ENCODE measurements at regions not wholly inside any gene's neighbourhood (a gene's known extent, or its start where the extent isn't known, plus 50 kb on each side); places are given as distances from the start of the nearest gene placed in this dataset.

- H3K27me3 Mint-ChIP-seq, result no peaks in the 10 kb centered on the region
- peak overlapping the region in 1 of 2 donors; percentile 4 for H3K27ac Mint-ChIP-seq
- ATAC-seq, result no peak
- H3K9me3 Mint-ChIP-seq, result no peaks in the 10 kb centered on the region
- no peak for DNase-seq (ENCODE audit: low spot score)
- peaks cover 25 to 29% of the 10 kb centered on the region in 2 donors for H3K4me1 Mint-ChIP-seq (ENCODE audit: low read depth in 2 of 2)
- no peaks in the 10 kb centered on the region for H3K36me3 Mint-ChIP-seq
- peak overlapping the region; percentile 9 for H3K4me3 Mint-ChIP-seq
Measured at GRCh38 chr6:11429577-11429976, 108.0 kb upstream of the TMEM170B start.

DNA sequence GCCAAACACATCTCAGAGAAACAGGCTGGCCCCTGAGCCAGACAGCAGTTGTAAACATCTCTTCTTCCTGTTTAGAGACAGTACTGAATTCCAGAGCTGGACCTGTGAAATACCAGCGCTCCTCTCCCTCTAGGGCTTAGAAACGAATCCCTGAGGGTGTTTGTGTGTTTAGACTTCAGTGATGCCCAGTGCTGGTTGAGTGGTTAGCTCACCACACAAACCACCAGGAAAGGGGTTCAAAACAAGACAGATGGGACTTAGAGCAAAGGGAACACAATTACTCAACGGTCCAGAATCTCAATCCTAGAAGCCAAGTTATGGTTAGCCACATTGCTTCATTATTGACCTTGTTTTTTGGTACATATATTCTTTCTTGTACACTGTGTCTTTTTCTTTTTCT is 108.7 kb upstream of the TMEM170B start:
- Mint-ChIP-seq H3K27ac (peak overlapping the region; percentile 4 to 40), H3K27me3 (peaks cover 0 to 3% of the 10 kb centered on the region in 2 donors), H3K36me3 (no peaks in the 10 kb centered on the region), H3K4me1 (ENCODE audit: low read depth in 2 of 2) (peaks cover 25 to 35% of the 10 kb centered on the region in 2 donors), H3K9me3 (no peaks in the 10 kb centered on the region), H3K4me3 (peak overlapping the region; percentile 9)
- DNase-seq (ENCODE audit: low spot score), result no peak
- peak; percentile 46 to 70 for ATAC-seq

DNA sequence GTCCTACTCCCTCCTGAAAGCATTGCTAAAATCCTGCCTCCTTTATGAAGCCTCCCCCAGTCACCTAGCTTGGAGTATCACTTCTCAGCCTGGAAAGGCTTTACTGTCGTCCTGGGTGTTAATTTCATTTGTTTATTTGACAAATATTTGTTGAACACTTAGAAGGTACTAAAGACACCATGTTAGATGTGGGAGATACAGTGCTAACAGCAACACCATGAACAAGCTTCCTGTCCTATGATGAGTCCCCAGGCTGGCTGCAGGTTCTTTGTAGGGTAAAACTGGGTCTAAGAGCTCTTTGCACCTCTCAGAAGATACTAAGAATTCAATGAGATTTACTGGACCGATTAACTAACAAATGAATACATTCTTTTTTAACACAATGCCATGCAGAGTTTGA is 109.2 kb upstream of the TMEM170B start:
- DNase-seq (ENCODE audit: low spot score), result no peak
- H3K36me3 Mint-ChIP-seq, result no peaks in the 10 kb centered on the region
- H3K4me3 Mint-ChIP-seq, result peak overlapping the region; percentile 2
- peak in 1 of 2 donors; percentile 56 for ATAC-seq
- no peaks in the 10 kb centered on the region for H3K9me3 Mint-ChIP-seq
- peaks cover 0 to 3% of the 10 kb centered on the region in 2 donors for H3K27me3 Mint-ChIP-seq
- H3K27ac Mint-ChIP-seq, result peak overlapping the region; percentile 4 to 40
- peaks cover 25 to 39% of the 10 kb centered on the region in 2 donors for H3K4me1 Mint-ChIP-seq (ENCODE audit: low read depth in 2 of 2)

GRCh38 chr6:11427723-11428245 is 109.8 kb upstream of the TMEM170B start:
- Mint-ChIP-seq H3K36me3 (no peaks in the 10 kb centered on the region), H3K4me1 (ENCODE audit: low read depth in 2 of 2) (peaks cover 25 to 39% of the 10 kb centered on the region in 2 donors), H3K27me3 (peaks cover 0 to 3% of the 10 kb centered on the region in 2 donors), H3K27ac (peak overlapping the region; percentile 4 to 40), H3K4me3 (no peak overlapping the region), H3K9me3 (no peaks in the 10 kb centered on the region)
- DNase-seq (ENCODE audit: low spot score) (no peak), ATAC-seq (no peak)

DNA sequence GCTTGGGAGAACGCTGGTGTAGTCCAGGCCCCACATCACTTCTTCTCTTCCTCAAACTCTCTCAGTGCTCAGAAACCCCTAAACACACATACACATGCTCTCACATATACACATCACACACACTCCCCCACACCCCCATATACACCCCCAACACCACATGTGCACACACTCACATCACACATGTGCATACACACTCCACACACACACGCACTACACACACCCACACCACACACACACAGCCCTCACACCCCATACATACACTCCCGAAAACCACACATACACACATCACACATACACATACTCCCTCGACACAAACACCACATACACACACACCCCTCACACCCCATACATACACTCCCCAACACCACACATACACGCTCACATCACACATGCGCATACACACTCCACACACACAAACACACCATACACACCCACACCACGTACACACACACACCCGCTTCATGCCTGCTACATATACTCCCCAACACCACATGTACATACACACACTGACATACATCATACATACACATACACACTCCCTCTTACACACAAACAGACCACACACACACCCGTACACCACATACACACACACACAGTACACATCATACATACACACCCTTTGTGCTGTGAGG is 110.3 kb upstream of the TMEM170B start:
- no peak overlapping the region for H3K4me3 Mint-ChIP-seq

DNA sequence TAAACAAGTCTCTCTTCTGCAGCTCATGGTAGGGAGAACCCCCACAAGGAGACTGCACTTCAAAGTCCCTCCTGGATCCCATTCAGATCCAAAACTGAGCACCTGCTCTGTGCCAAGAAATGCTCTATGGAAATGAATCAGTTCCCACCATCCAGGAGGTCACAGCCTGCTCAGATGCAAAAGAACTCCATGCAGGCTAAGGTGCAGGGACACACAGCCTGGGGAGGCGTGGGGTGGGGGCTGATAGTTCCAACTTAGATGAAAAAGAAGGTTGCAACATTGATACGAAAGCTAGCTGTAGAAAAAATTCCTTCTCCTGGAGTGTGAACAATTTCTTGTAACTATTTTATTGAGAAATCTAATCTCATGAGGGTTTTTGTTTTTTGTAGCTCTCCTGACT is 111.0 kb upstream of the TMEM170B start:
- Mint-ChIP-seq H3K27me3 (peaks cover 0 to 3% of the 10 kb centered on the region in 2 donors), H3K36me3 (no peaks in the 10 kb centered on the region), H3K27ac (no peak overlapping the region), H3K4me3 (no peak overlapping the region), H3K9me3 (no peaks in the 10 kb centered on the region), H3K4me1 (ENCODE audit: low read depth in 2 of 2) (peaks cover 25 to 39% of the 10 kb centered on the region in 2 donors)
- no peak for DNase-seq (ENCODE audit: low spot score)
- no peak for ATAC-seq

More for the DNA sequence above, 110.3 kb upstream of the TMEM170B start:
- peak in 1 of 2 donors; percentile 43 for ATAC-seq
- H3K9me3 Mint-ChIP-seq, result no peaks in the 10 kb centered on the region
- no peaks in the 10 kb centered on the region for H3K36me3 Mint-ChIP-seq
- H3K27ac Mint-ChIP-seq, result no peak overlapping the region
- no peak for DNase-seq (ENCODE audit: low spot score)
- H3K4me1 Mint-ChIP-seq (ENCODE audit: low read depth in 2 of 2), result peaks cover 25 to 39% of the 10 kb centered on the region in 2 donors
- H3K27me3 Mint-ChIP-seq, result peaks cover 0 to 3% of the 10 kb centered on the region in 2 donors

- no peaks in the 10 kb centered on the region for H3K9me3 Mint-ChIP-seq
- H3K36me3 Mint-ChIP-seq, result no peaks in the 10 kb centered on the region
- no peak for ATAC-seq
- H3K27ac Mint-ChIP-seq, result peak overlapping the region in 1 of 2 donors; percentile 17
- no peak for DNase-seq (ENCODE audit: low spot score)
- H3K4me3 Mint-ChIP-seq, result no peak overlapping the region
- peaks cover 0 to 6% of the 10 kb centered on the region in 2 donors for H3K27me3 Mint-ChIP-seq
- H3K4me1 Mint-ChIP-seq (ENCODE audit: low read depth in 2 of 2), result peaks cover 25 to 39% of the 10 kb centered on the region in 2 donors
Measured at GRCh38 chr6:11425876-11426275, 111.7 kb upstream of the TMEM170B start.

- H3K9me3 Mint-ChIP-seq, result no peaks in the 10 kb centered on the region
- peak overlapping the region in 1 of 2 donors; percentile 17 for H3K27ac Mint-ChIP-seq
- no peak for DNase-seq (ENCODE audit: low spot score)
- peaks cover 25 to 39% of the 10 kb centered on the region in 2 donors for H3K4me1 Mint-ChIP-seq (ENCODE audit: low read depth in 2 of 2)
- H3K27me3 Mint-ChIP-seq, result peaks cover 0 to 7% of the 10 kb centered on the region in 2 donors
- H3K36me3 Mint-ChIP-seq, result peaks cover 1% of the 10 kb centered on the region
- H3K4me3 Mint-ChIP-seq, result no peak overlapping the region
- ATAC-seq, result no peak
Measured at GRCh38 chr6:11425431-11425871, 112.1 kb upstream of the TMEM170B start.

- H3K27ac Mint-ChIP-seq, result peak overlapping the region in 1 of 2 donors; percentile 68
- ATAC-seq (no peak), DNase-seq (ENCODE audit: low spot score) (no peak)
- H3K9me3 Mint-ChIP-seq, result no peaks in the 10 kb centered on the region
- no peak overlapping the region for H3K4me3 Mint-ChIP-seq
- H3K4me1 Mint-ChIP-seq (ENCODE audit: low read depth in 2 of 2), result peaks cover 24 to 37% of the 10 kb centered on the region in 2 donors
- peaks cover 0 to 8% of the 10 kb centered on the region in 2 donors for H3K27me3 Mint-ChIP-seq
- H3K36me3 Mint-ChIP-seq, result peaks cover 4% of the 10 kb centered on the region
Measured at GRCh38 chr6:11424395-11425034, 113.0 kb upstream of the TMEM170B start.

DNA sequence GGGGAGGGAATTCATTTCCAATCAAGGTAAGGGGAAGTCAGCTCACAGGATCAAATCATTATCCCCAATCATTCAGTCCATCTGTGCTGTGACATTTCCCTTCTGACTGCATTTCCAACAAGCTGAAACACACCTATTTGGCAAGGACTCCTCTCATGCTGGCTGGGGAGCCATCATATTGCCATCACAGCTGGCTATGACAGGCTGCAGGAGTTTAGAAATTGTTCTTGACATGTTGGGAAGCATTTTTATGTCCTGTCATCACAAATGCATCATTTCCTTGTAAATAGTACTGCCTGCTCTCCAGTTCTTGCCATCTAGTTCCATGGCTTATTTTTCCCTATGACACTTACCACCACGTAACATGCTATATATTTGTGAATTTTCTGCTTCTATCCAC is 113.9 kb upstream of the TMEM170B start:
- Mint-ChIP-seq H3K27ac (no peak overlapping the region), H3K4me3 (no peak overlapping the region), H3K9me3 (no peaks in the 10 kb centered on the region), H3K4me1 (ENCODE audit: low read depth in 2 of 2) (peaks cover 20 to 29% of the 10 kb centered on the region in 2 donors), H3K27me3 (peaks cover 0 to 8% of the 10 kb centered on the region in 2 donors), H3K36me3 (peaks cover 4% of the 10 kb centered on the region)
- ATAC-seq (no peak), DNase-seq (ENCODE audit: low spot score) (no peak)

DNA sequence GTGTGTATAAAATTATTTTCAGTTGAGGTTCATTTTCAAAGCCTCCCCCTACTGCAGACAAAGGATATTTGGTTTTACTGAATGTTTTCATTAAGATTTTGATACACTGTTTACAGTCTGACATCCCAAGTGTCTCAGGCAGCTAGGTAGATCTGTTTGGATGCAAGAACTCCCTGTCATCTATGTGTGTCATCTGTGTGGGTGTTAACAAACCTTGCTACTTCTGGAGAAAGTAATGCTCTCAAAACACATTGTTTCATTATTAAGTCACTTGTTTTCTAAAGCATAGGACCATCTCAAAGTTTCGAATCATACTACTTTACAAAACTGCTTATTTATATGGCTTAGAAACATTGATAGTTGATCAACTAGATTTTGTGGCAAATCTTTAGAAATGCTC is 114.5 kb upstream of the TMEM170B start:
- peaks cover 0 to 8% of the 10 kb centered on the region in 2 donors for H3K27me3 Mint-ChIP-seq
- peaks cover 4% of the 10 kb centered on the region for H3K36me3 Mint-ChIP-seq
- DNase-seq (ENCODE audit: low spot score) (no peak), ATAC-seq (peak in 1 of 2 donors; percentile 46)
- no peak overlapping the region for H3K27ac Mint-ChIP-seq
- H3K4me1 Mint-ChIP-seq (ENCODE audit: low read depth in 2 of 2), result peaks cover 14 to 23% of the 10 kb centered on the region in 2 donors
- no peaks in the 10 kb centered on the region for H3K9me3 Mint-ChIP-seq
- no peak overlapping the region for H3K4me3 Mint-ChIP-seq

DNA sequence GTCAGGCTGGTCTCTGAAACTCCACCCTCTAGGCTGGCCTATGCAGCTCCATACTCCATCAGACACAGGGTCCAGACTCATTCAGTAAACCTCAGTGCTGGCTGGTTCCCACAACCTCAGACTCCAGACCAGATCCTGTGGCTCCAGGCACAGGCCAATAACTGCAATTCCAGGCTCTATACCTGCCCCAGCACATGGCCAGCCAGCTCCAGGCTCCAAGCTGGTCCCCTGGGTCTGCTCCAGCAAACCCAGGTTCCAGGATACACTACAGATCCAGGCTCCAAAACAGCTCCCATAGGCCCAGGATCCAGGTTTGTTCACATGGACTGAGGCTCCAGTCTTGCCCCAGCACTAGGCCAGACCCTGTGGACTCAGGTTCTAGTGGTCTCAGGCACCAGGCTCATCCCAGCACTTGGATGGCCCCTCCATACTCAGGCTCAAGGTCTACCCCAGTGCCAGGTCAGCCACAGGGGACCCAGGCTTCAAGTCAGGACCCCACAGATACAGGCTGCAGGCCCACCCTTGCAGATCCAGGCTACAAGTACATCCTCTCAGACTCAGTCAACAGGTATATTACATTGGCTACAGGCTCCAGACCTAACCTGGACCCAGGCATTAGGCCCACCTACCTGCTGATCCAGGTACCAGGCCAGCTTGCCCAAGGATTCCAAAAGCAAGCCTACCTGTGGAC is 117.6 kb upstream of the TMEM170B start:
- ATAC-seq (peak; percentile 20 to 40), DNase-seq (ENCODE audit: low spot score) (no peak)
- Mint-ChIP-seq H3K9me3 (no peaks in the 10 kb centered on the region), H3K27ac (peak overlapping the region in 1 of 2 donors; percentile 31), H3K36me3 (peaks cover 11% of the 10 kb centered on the region), H3K4me1 (ENCODE audit: low read depth in 2 of 2) (peaks cover 0 to 23% of the 10 kb centered on the region in 2 donors), H3K27me3 (peaks cover 0 to 8% of the 10 kb centered on the region in 2 donors), H3K4me3 (no peak overlapping the region)

- peaks cover 11% of the 10 kb centered on the region for H3K36me3 Mint-ChIP-seq
- no peaks in the 10 kb centered on the region for H3K9me3 Mint-ChIP-seq
- peak overlapping the region in 1 of 2 donors; percentile 15 for H3K27ac Mint-ChIP-seq
- DNase-seq (ENCODE audit: low spot score) (no peak), ATAC-seq (no peak)
- H3K4me1 Mint-ChIP-seq (ENCODE audit: low read depth in 2 of 2), result peaks cover 8 to 27% of the 10 kb centered on the region in 2 donors
- peaks cover 0 to 6% of the 10 kb centered on the region in 2 donors for H3K27me3 Mint-ChIP-seq
- H3K4me3 Mint-ChIP-seq, result no peak overlapping the region
Measured at GRCh38 chr6:11418290-11418905, 119.2 kb upstream of the TMEM170B start.
